Psoas muscle (tissue), 7 donors: ENCODE measurements at regions not wholly inside any gene's neighbourhood (a gene's known extent, or its start where the extent isn't known, plus 50 kb on each side); places are given as distances from the start of the nearest gene placed in this dataset.

Source experiments
- ATAC-seq, 4 donors: fragments of 200-7000 bp; cut with Tn5 transposase; one replicate each; pipeline ENCODE4 v1.9.1; 2020; ENCODE audit warnings: moderate library complexity in 3 of 4, mild to moderate bottlenecking in 2 of 4
- DNase-seq, 2 donors: peaks; one replicate each; pipeline ENCODE4 v3.0.0-alpha.2; 2020
- H3K27ac ChIP-seq: fragments of 200-600 bp; one replicate; pipeline ENCODE4 v1.8.0; 2022
- H3K27me3 ChIP-seq, 3 donors: fragments of 200-600 bp in 1 of 3; one replicate each; pipeline versions ENCODE4 v1.6.1 to v1.8.0; 2013 to 2022; ENCODE audit warnings: low read length in 2 of 3, mild to moderate bottlenecking in 2 of 3, moderate library complexity in 1 of 3; ENCODE audit not compliant: insufficient read depth in 3 of 3
- H3K36me3 ChIP-seq, 2 donors: fragments of 200-600 bp in 1 of 2; one replicate each; pipeline versions ENCODE4 v1.6.1 to v1.8.0; 2013 to 2022; ENCODE audit warnings: low read depth in 1 of 2, mild to moderate bottlenecking in 1 of 2, moderate library complexity in 1 of 2; ENCODE audit not compliant: insufficient read depth in 1 of 2
- H3K4me1 ChIP-seq: fragments of 200-600 bp; one replicate; pipeline ENCODE4 v1.8.0; 2022
- H3K4me3 ChIP-seq: fragments of 200-600 bp; one replicate; pipeline ENCODE4 v1.8.0; 2022; ENCODE audit warnings: mild to moderate bottlenecking
- H3K9me3 ChIP-seq: fragments of 200-600 bp; one replicate; pipeline ENCODE4 v1.8.0; 2022
- WGBS, 3 donors: extraction: QIAGEN DNeasy Blood & Tissue Kit; methylation state at CpG; one replicate each; pipeline versions ENCODE4 v1.1.6 to v1.1.7; 2013; 5-methylcytosine and 5-hydroxymethylcytosine counted together
- intact Hi-C, 2 donors: fragments of 100-400 bp; cut with DNase I; formaldehyde crosslinking; loops; one replicate each; pipeline versions ENCODE4 v1.11.0 to v1.14.2; 2022
- TF ChIP-seq, protein P1 (sequence below): fragments of 200-600 bp; IDR thresholded peaks from one replicate; pipeline ENCODE4 v1.8.0; 2022; ENCODE audit warnings: antibody characterized with exemption
- donor health status: healthy with polysubstance abuse.
- donor health status: DM: no; HTN: no; CAD: no; lungs with moderate emphysema.
- donor health status: Bipolar disorder and iron deficiency.
- donor health status: healthy.
- donor health status: DM: yes; HTN: yes; CAD: no.
- donor health status: DM: no; HTN: no; CAD: no.
- donor health status: DM: yes; HTN: yes; CAD: no.

GRCh38 chr3:89576417-89576816 lies 469.0 kb downstream of the EPHA3 start:
- DNase-seq (no peak), ATAC-seq (no peak)
- intact Hi-C loops, result no loop called here
- 38 to 68% (median 61%) methylated on average over 1 of the region's 1 CpG for WGBS, 3 donors
- H3K4me3 ChIP-seq, result no peak overlapping the region
- no peaks in the 10 kb centered on the region for H3K36me3 ChIP-seq
- peaks cover 0 to 3% (median 0%) of the 10 kb centered on the region in 3 donors for H3K27me3 ChIP-seq
- H3K9me3 ChIP-seq, result no peaks in the 10 kb centered on the region
- no peaks in the 10 kb centered on the region for H3K4me1 ChIP-seq
- H3K27ac ChIP-seq, result no peak overlapping the region
- TF ChIP-seq, protein P1, sequence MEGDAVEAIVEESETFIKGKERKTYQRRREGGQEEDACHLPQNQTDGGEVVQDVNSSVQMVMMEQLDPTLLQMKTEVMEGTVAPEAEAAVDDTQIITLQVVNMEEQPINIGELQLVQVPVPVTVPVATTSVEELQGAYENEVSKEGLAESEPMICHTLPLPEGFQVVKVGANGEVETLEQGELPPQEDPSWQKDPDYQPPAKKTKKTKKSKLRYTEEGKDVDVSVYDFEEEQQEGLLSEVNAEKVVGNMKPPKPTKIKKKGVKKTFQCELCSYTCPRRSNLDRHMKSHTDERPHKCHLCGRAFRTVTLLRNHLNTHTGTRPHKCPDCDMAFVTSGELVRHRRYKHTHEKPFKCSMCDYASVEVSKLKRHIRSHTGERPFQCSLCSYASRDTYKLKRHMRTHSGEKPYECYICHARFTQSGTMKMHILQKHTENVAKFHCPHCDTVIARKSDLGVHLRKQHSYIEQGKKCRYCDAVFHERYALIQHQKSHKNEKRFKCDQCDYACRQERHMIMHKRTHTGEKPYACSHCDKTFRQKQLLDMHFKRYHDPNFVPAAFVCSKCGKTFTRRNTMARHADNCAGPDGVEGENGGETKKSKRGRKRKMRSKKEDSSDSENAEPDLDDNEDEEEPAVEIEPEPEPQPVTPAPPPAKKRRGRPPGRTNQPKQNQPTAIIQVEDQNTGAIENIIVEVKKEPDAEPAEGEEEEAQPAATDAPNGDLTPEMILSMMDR, result no peak

DNA sequence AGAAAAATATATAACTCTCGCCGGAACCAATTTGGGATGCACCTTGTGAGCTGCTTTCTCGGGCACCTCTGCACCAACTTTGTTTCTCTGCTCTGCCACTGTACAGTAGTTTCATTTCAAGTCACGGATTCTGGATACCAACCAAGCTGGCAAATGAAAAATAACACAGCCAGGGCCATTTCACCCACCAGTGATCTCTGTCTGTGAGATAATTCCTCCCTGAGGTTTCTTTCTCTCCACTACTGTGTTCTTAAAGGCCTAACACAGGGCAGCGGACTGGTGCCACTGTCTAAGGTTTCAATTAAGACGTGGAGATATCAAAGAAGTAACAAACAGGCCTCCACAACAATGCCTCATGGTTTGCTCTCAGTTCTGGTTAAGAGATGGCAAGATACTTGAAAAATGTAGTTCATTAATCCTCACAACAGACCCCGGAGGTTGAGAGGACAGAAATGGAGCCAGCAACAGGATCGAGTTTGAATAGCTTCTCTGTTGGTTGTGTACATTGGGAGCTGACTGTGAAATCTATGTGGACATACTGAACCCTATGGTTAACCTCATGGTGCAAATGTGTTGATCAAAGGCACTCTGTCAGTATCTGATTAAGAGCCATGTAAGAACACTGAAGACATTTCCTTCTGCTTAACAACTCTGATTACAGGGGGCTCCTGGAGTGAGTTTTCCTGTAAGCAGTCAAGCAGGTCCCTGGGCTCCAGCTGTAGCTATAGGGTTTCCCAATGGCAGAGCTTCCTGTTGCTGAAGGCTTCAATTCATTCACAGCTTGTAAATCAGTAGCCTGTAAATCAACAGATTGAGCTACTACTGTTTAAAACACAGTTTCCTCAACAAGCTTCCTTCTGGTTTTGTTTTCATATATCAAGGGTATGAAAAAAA lies 470.5 kb downstream of the EPHA3 start:
- TF ChIP-seq, protein P1, result no peak
- no peaks in the 10 kb centered on the region for H3K4me1 ChIP-seq
- peaks cover 0 to 3% (median 0%) of the 10 kb centered on the region in 3 donors for H3K27me3 ChIP-seq
- intact Hi-C loops, result no loop called here
- no peaks in the 10 kb centered on the region for H3K9me3 ChIP-seq
- no peak for ATAC-seq
- DNase-seq, result no peak
- H3K27ac ChIP-seq, result no peak overlapping the region
- H3K36me3 ChIP-seq, result no peaks in the 10 kb centered on the region
- 43 to 62% (median 45%) methylated on average over 8 of the region's 8 CpGs for WGBS, 3 donors
- H3K4me3 ChIP-seq, result no peak overlapping the region

DNA sequence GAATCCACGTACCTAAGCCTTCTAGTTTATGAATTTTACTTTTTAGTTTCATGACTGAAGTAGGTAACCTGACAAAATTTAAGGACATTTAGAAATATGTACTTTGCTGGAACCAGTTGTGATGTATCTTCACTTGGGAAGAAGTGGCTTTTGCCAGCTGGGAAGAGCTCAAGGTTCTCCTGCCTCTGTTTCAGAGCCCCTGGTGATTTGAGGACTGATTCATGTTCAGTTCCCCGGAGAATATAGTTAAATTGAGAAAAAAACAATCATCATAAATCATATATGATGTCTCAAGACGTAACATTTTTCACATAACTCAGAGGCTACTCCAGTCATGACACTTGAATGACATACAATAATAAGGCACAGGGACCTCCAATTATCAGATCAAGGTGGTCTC lies 473.4 kb downstream of the EPHA3 start:
- H3K4me3 ChIP-seq, result no peak overlapping the region
- H3K27me3 ChIP-seq, result peaks cover 0 to 3% (median 0%) of the 10 kb centered on the region in 3 donors
- no peaks in the 10 kb centered on the region for H3K9me3 ChIP-seq
- DNase-seq, result no peak
- TF ChIP-seq, protein P1, result no peak
- H3K36me3 ChIP-seq, result no peaks in the 10 kb centered on the region
- no peak for ATAC-seq
- WGBS, 3 donors, result 49 to 63% (median 57%) methylated on average over 3 of the region's 3 CpGs
- intact Hi-C loops, result no loop called here
- H3K27ac ChIP-seq, result no peak overlapping the region
- H3K4me1 ChIP-seq, result no peaks in the 10 kb centered on the region

GRCh38 chr3:89584398-89584797 lies 477.0 kb downstream of the EPHA3 start:
- H3K9me3 ChIP-seq, result no peaks in the 10 kb centered on the region
- no peak overlapping the region for H3K4me3 ChIP-seq
- no peaks in the 10 kb centered on the region for H3K36me3 ChIP-seq
- ATAC-seq (no peak), DNase-seq (no peak)
- H3K27ac ChIP-seq, result no peak overlapping the region
- 85 to 86% (median 85%) methylated on average over 3 of the region's 3 CpGs for WGBS, 3 donors
- peaks cover 0 to 3% (median 0%) of the 10 kb centered on the region in 3 donors for H3K27me3 ChIP-seq
- no peaks in the 10 kb centered on the region for H3K4me1 ChIP-seq
- TF ChIP-seq, protein P1, result no peak
- intact Hi-C loops, result no loop called here

GRCh38 chr3:89586256-89586655 lies 478.8 kb downstream of the EPHA3 start:
- Histone ChIP-seq H3K4me3 (no peak overlapping the region), H3K4me1 (no peaks in the 10 kb centered on the region), H3K9me3 (no peaks in the 10 kb centered on the region), H3K27ac (no peak overlapping the region), H3K27me3 (no peaks in the 10 kb centered on the region), H3K36me3 (no peaks in the 10 kb centered on the region)
- TF ChIP-seq, protein P1, result no peak
- no peak for DNase-seq
- ATAC-seq, result no peak
- WGBS, 3 donors, result 89 to 90% (median 89%) methylated on average over 2 of the region's 2 CpGs
- intact Hi-C loops, result no loop called here
